DOHH2 (cell line): ENCODE measurements at regions not wholly inside any gene's neighbourhood (a gene's known extent, or its start where the extent isn't known, plus 50 kb on each side); places are given as distances from the start of the nearest gene placed in this dataset.

Source experiments
- CTCF ChIP-seq: fragments of 200-600 bp; sonication (generic); IDR thresholded peaks from one replicate; pipeline ENCODE4 v1.5.1; 2014; ENCODE audit warnings: antibody characterized with exemption, mild to moderate bottlenecking, low read depth, low read length; ENCODE audit not compliant: poor library complexity, severe bottlenecking
- EZH2phosphoT487 ChIP-seq: fragments of 200-600 bp; sonication (generic); IDR thresholded peaks from 2 replicates; pipeline ENCODE4 v1.6.1; 2017; ENCODE audit warnings: borderline replicate concordance, mild to moderate bottlenecking, antibody characterized with exemption, low read length, moderate library complexity, mixed read lengths

- no peak for TF ChIP-seq CTCF
- TF ChIP-seq EZH2phosphoT487: no peak
Measured at GRCh38 chr7:41507686-41508268, 195.1 kb downstream of the INHBA start.
